Occipital lobe (tissue), 1 donor: ENCODE measurements at regions not wholly inside any gene's neighbourhood (a gene's known extent, or its start where the extent isn't known, plus 50 kb on each side); places are given as distances from the start of the nearest gene placed in this dataset.

Experiments used
- DNase-seq: peaks from one replicate; lab custom pipeline; 2025; lab: John Stamatoyannopoulos, UW

DNA sequence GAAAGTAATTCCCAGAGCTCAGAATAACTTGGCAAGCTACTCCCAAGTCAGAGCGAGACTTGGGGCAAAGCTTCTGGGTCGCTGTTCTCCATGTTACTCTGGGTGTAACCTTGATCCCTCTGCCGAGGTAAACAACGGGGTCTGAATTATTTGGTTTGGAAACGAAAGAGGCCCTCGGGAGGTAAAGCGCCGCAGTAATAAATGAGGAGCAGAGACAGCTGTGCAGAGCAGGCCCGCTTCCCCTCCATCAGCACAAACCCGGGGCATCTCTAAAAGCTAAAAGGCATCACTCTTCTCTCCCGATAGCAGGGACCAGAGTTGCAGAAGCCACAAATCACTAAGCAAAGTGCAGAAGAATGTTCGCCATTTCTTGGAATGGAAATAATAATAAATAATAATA lies 561.5 kb downstream of the BCOR start:
- DNase-seq: no peak

- DNase-seq: no peak
Observed at GRCh38 chrX:39541881-39542280, 555.9 kb downstream of the BCOR start.

GRCh38 chrX:39542316-39542715 lies 555.4 kb downstream of the BCOR start:
- no peak for DNase-seq

DNA sequence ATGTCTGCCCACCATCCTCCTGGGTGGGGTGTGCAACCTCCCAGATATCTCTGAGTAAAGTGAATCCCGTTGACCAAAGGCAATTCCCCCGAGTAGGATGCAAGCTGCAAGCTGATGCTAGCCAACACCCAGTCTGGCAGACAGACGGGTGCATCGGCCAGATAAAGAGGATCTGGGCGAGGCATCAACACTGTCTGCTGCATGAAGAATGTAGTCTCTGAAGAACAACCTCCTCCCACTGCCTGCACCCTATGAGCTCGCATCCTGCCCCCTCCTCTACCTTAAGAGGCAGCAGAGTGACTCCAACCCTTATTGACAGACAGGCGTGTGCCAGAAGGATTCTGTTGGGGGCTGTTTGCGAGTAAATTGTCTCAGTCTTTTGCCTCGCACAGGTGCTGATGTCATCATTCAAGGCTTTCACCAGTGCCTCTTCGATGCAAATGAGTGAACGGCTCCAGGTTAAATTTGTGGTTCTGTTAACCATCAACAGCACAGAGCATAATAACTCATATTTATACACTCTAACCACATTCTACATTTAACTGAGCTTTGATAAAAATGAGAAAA lies 546.9 kb downstream of the BCOR start:
- no peak for DNase-seq

GRCh38 chrX:39551762-39552161 lies 546.0 kb downstream of the BCOR start:
- no peak for DNase-seq

DNA sequence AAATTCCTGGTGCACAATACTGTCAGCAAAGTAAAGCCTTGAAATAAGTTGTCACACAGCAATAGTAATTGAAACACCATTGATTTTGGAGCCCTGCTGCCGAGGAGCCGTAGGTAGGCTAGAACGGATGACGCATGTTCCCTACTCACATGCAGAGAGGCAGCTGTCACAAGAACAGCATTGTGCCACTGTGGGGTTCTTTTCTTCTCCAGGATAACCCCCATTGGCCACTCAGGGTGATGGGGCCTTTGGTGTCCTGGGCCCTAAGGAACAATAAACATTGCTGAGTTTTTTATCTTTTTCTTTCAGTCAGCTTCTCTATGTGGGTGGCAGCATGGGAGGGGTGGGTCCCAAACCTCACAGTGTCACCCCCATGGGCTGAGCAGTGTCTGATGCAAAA lies 542.3 kb downstream of the BCOR start:
- no peak for DNase-seq

DNA sequence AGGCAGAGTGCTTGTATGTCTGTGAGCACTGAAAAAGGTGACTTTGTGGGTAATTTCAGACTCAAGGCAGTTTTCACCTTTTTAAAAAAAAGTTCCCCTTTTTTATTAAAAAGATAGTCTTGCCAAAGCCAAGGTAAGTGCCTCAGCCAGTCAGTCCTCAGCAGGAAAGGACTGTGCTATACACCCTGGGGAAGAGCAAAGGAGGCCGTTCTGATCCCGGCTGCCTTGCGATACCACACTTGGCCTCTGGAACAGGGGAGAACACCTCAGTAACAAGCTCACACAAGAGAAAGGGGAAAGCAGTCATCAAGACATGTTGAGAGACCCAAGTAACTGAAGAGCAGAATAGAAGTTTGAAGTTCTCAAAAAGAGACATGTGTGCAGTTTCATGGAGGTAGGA lies 541.7 kb downstream of the BCOR start:
- DNase-seq: no peak

DNA sequence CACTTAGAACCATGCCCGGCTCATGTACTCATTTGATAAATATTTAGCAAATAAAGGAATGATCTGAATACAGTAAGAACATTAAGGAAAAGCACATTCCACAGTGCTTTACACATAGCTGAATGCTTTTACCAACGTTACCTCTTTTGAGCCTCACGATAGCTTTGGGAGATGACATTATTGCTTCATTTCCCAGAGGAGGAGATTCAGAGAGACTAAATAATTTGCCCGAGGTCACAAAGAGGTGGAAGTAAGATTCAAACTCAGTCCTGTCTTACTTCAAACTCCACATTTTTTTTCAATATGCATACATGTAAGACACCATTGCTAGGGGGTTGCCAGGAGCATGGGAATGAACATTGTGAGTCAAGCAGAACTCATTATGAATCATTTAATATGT lies 538.5 kb downstream of the BCOR start:
- no peak for DNase-seq

- DNase-seq: peak; percentile 3
Observed at GRCh38 chrX:39560271-39560670, 537.5 kb downstream of the BCOR start.

GRCh38 chrX:39563178-39563577 lies 534.6 kb downstream of the BCOR start:
- no peak for DNase-seq

DNA sequence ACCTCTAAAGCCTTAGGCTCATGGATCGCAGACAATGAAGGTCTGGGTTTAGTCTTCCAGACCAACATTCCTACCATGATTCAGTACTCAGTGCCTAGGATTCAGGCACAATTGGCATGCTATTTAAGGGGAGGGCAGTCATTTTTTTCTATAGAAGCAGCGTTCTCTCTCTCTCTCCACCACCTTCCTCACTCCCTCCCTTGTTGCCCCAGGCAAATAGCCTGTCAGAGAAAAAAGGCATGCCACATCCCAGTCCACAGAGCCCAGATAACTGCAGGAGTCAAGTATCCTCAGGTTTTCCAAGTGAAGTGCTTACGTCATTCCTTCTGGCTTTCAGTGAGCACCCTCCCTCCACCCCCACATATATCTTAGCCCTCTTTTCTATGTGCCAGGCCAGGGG lies 533.0 kb downstream of the BCOR start:
- DNase-seq: no peak

DNA sequence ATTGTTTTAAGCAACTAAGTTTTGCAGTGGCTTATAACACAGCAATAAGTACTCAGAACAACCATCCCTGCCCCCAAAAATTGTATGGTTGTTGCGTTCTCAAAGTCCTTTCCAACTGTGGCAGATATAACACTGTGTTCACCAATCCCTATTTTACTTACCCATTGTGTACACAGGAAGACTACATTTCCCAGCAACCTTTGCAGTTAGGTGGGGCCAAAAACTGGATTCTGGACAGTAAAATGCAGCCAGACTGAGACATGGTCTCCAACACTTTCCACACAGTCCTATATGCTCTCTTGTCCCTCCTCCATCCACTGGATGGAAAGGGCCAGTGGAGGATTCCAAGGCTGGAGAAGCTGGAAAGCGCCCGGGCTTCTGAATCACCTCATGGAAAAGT lies 523.6 kb downstream of the BCOR start:
- no peak for DNase-seq

DNA sequence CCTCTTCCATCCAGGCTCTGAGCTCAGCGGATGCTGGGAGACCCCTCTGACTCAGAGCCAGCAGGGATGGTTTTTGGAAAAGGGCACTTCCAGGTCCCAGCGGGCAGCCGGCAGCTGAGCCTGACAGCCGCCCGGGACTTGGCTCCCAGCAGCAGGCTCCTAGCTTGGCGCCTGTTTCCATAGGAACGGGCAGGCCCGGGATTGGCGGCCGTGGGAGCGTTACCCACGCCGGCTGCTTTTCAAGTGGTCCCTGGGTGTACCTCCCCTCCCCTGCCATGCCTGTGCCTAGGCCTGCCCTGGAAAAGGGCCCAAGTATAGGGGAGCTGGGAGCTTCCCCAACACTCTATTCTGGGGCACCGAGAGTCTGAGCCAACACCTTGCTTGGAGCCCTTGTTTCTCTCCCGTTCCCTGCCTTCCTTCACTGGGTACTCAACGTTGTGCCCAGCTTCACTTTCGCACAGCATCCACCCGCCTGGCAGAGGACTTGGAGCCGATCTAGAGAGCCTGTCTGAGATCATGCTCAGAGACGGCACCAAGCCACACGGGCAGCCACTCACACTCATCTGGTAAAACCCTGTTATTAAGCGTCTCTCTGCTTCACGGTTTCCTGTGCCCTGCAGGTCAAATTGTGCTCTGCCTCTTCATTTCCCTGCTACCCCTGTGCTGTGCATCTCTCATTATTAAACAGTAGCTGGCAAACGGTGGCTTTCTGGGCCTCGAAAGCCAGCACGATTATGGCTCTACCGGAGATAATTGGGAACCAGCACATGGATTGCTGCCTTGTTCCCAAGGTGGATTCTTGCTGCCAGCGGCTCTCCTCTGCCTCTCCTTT lies 521.5 kb downstream of the BCOR start:
- peak; percentile 37 for DNase-seq

GRCh38 chrX:39577206-39577984 lies 520.4 kb downstream of the BCOR start:
- DNase-seq: no peak

GRCh38 chrX:39577985-39578869 lies 519.5 kb downstream of the BCOR start:
- no peak for DNase-seq

GRCh38 chrX:39580043-39580442 lies 517.7 kb downstream of the BCOR start:
- no peak for DNase-seq

DNA sequence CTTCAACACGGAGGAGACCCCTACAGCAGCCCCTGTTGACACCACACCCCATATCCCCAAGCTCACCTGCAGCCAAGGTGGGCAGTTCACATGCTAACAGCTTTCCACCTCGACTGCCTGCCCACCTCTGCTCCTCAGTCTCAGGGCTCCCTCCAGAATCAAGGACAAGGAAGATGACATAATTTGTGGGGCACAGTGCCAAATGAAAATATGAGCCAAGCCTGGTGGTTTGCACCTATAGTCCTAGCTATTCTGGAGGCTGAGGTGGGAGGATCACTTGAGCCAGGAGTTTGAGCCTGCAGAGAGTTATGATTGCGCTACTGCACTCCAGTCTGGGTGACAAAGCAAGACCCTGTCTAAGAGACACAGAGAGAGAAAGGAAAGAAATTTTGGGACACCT lies 516.3 kb downstream of the BCOR start:
- no peak for DNase-seq

DNA sequence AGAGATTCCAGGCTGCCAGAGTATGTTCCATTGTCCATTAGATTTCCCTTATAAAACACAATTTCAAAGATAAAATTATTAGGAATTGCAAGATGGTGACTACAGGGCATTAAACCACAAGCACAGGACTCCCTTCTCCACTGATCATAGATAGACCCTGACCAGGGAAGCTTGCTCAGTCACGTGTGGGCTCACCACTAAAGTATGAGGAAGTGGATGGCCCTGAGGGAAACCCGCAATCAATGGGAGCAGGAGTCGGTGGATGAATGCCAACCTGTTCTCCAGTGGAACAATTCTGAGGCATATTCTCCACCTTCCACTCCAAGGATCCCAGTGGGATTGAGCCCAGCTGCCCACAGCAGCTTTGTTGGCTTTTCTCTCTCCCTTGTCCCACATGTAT lies 515.7 kb downstream of the BCOR start:
- DNase-seq: no peak

GRCh38 chrX:39582976-39583375 lies 514.8 kb downstream of the BCOR start:
- DNase-seq: no peak

DNA sequence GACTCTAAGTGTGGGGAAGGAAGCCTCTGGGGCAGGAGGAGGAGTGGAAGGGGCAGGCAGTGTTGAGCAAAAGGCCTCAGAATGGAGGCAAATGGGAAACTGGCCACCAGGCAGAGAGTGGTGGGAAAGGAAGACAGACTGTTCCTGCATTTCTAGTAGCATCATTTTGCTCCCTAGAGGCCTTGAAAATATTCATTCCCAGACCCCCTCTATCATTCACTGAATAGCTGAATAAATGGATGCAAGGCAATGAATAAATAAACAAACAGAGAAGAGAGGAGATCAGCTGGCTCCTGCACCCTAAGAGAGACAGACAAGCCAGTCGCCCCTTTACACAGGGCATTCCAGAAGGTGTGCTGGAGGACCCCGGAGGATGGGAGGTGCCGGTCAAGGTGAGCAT lies 511.9 kb downstream of the BCOR start:
- no peak for DNase-seq

DNA sequence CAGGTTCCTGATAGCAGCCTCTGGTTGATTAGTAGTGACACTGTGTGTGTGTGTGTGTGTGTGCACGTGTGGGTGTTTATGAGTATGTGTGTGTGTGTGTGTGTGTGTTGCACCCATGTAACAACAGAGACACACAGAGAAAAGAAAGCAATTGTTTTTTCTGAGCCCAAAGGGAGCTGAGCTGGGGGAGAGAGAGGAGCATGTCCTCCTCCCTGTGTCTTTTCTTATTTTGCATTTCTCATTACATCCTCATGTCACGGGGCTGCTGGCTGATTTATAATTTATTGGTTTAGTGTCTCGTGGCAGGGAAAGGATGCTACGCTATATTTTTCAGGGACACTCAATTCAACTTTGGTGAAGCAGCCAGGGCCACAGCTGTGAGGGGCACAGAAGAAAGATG lies 511.4 kb downstream of the BCOR start:
- no peak for DNase-seq

- DNase-seq: no peak
Observed at GRCh38 chrX:39591099-39591498, 506.7 kb downstream of the BCOR start.
